ENCODE measurements at regions not wholly inside any gene's neighbourhood (a gene's known extent, or its start where the extent isn't known, plus 50 kb on each side); places are given as distances from the start of the nearest gene placed in this dataset.

GRCh38 chr4:52235552-52236201 is 184.6 kb downstream of the SPATA18 start:
- Histone ChIP-seq H3K4me3 (ENCODE audit: low read length) (no peak overlapping the region), H3K4me1 (ENCODE audit: low read length) (no peaks in the 10 kb centered on the region), H3K9me2 (replicated peaks; ENCODE audit: insufficient read depth, low read length) (no peaks in the 10 kb centered on the region), H3K9ac (ENCODE audit: low read length) (no peak overlapping the region), H4K20me1 (ENCODE audit: insufficient read depth, low read length) (no peaks in the 10 kb centered on the region), H3K27me3 (replicated peaks; ENCODE audit: insufficient read depth, low read length) (no peaks in the 10 kb centered on the region), H3F3A (ENCODE audit: insufficient read depth, low read length) (no peaks in the 10 kb centered on the region), H3K4me2 (ENCODE audit: low read depth, low read length) (no peak overlapping the region), H3K27ac (ENCODE audit: low read length) (no peak overlapping the region), H3K9me3 (replicated peaks; ENCODE audit: insufficient read depth, low read length) (no peaks in the 10 kb centered on the region), H2AFZ (ENCODE audit: low read length) (no peak overlapping the region), H3K79me2 (ENCODE audit: low read length) (no peaks in the 10 kb centered on the region), H3K36me3 (replicated peaks; ENCODE audit: insufficient read depth, low read length) (no peaks in the 10 kb centered on the region)
- no peak for DNase-seq
- no peak for TF ChIP-seq EZH2 (optimal IDR thresholded peaks at IDR 0.05; ENCODE audit: low read depth, low read length)
- TF ChIP-seq CTCF (IDR thresholded peaks at IDR 0.05; ENCODE audit: low read length): no peak
- no peak for TF ChIP-seq EZH2phosphoT487 (IDR thresholded peaks at IDR 0.05; ENCODE audit: low read length)

GRCh38 chr4:52241916-52242315 is 190.8 kb downstream of the SPATA18 start:
- Histone ChIP-seq H3K9ac (ENCODE audit: low read length) (no peak overlapping the region), H3K27me3 (replicated peaks; ENCODE audit: insufficient read depth, low read length) (no peaks in the 10 kb centered on the region), H3K4me3 (ENCODE audit: low read length) (no peak overlapping the region), H4K20me1 (ENCODE audit: insufficient read depth, low read length) (no peaks in the 10 kb centered on the region), H2AFZ (ENCODE audit: low read length) (no peak overlapping the region), H3K27ac (ENCODE audit: low read length) (no peak overlapping the region), H3K36me3 (replicated peaks; ENCODE audit: insufficient read depth, low read length) (no peaks in the 10 kb centered on the region), H3K79me2 (ENCODE audit: low read length) (no peaks in the 10 kb centered on the region), H3K4me2 (ENCODE audit: low read depth, low read length) (no peak overlapping the region), H3F3A (ENCODE audit: insufficient read depth, low read length) (no peaks in the 10 kb centered on the region), H3K9me2 (replicated peaks; ENCODE audit: insufficient read depth, low read length) (no peaks in the 10 kb centered on the region), H3K9me3 (replicated peaks; ENCODE audit: insufficient read depth, low read length) (no peaks in the 10 kb centered on the region), H3K4me1 (ENCODE audit: low read length) (no peaks in the 10 kb centered on the region)
- no peak for DNase-seq
- no peak for TF ChIP-seq CTCF (IDR thresholded peaks at IDR 0.05; ENCODE audit: low read length)
- no peak for TF ChIP-seq EZH2phosphoT487 (IDR thresholded peaks at IDR 0.05; ENCODE audit: low read length)
- no peak for TF ChIP-seq EZH2 (optimal IDR thresholded peaks at IDR 0.05; ENCODE audit: low read depth, low read length)

- no peak overlapping the region for H2AFZ ChIP-seq (ENCODE audit: low read length)
- DNase-seq: no peak
Observed at GRCh38 chr4:52243367-52243766, 192.3 kb downstream of the SPATA18 start.

More at GRCh38 chr4:52243367-52243766, 192.3 kb downstream of the SPATA18 start:
- Histone ChIP-seq H3F3A (ENCODE audit: insufficient read depth, low read length) (no peaks in the 10 kb centered on the region), H3K79me2 (ENCODE audit: low read length) (no peaks in the 10 kb centered on the region), H3K9me2 (replicated peaks; ENCODE audit: insufficient read depth, low read length) (no peaks in the 10 kb centered on the region), H3K9ac (ENCODE audit: low read length) (no peak overlapping the region), H3K4me2 (ENCODE audit: low read depth, low read length) (no peak overlapping the region), H3K4me1 (ENCODE audit: low read length) (no peaks in the 10 kb centered on the region), H3K4me3 (ENCODE audit: low read length) (no peak overlapping the region), H3K27ac (ENCODE audit: low read length) (no peak overlapping the region), H4K20me1 (ENCODE audit: insufficient read depth, low read length) (no peaks in the 10 kb centered on the region), H3K9me3 (replicated peaks; ENCODE audit: insufficient read depth, low read length) (no peaks in the 10 kb centered on the region), H3K36me3 (replicated peaks; ENCODE audit: insufficient read depth, low read length) (no peaks in the 10 kb centered on the region), H3K27me3 (replicated peaks; ENCODE audit: insufficient read depth, low read length) (no peaks in the 10 kb centered on the region)
- TF ChIP-seq EZH2phosphoT487 (IDR thresholded peaks at IDR 0.05; ENCODE audit: low read length): no peak
- TF ChIP-seq EZH2 (optimal IDR thresholded peaks at IDR 0.05; ENCODE audit: low read depth, low read length): no peak
- no peak for TF ChIP-seq CTCF (IDR thresholded peaks at IDR 0.05; ENCODE audit: low read length)
